Astrocyte of the cerebellum (primary cell): ENCODE measurements at regions not wholly inside any gene's neighbourhood (a gene's known extent, or its start where the extent isn't known, plus 50 kb on each side); places are given as distances from the start of the nearest gene placed in this dataset.
"Not testable (repeated sequence)": the region's sequence is repeated elsewhere in the genome, so short reads cannot be mapped to it uniquely, and the experiment has no call there.

Experiments
- DNase-seq: peaks from one replicate; pipeline ENCODE4 v3.0.0-alpha.2; 2011; ENCODE audit warnings: low read depth
- H3K4me3 ChIP-seq: 2 replicates; pipeline ENCODE4 v1.5.1; 2011; ENCODE audit warnings: mild to moderate bottlenecking, low read depth, low read length, moderate library complexity
- CTCF ChIP-seq: IDR thresholded peaks from 2 replicates; pipeline ENCODE4 v1.5.1; 2012; ENCODE audit warnings: low read length, low read depth, moderate library complexity, mild to moderate bottlenecking; ENCODE audit errors: missing control alignments
- in situ Hi-C: cut with HindIII; loops from 2 replicates; pipeline ENCODE4 v1.10.0; 2017; ENCODE audit warnings: low sequenced_read_pairs

- TF ChIP-seq CTCF = no peak
- no peak overlapping the region for H3K4me3 ChIP-seq
- in situ Hi-C loops = no loop called here
- DNase-seq = no peak
These were observed 150.0 kb upstream of the BET1 start for GRCh38 chr7:94154182-94154581.

DNA sequence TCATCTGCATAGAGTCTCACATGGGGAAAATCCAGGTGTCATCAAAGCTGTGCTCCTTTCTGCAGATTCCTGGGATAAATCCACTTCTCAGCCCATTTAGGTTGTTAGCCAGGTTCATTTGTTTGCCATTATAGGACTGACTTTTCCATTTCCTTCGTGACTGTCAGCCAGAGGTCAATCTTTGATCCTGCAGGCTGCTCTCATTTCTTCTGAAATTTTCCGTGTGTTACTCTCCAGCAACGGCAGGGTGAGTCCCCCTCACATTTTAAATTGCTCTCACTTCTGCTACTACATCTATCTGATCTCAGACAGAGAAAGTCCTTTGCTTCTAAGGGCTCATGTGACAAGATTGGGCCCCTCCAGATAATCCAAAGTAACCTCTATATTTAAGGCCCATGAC, 150.7 kb upstream of the BET1 start:
- DNase-seq = no peak
- H3K4me3 ChIP-seq = no peak overlapping the region
- in situ Hi-C loops = no loop called here
- TF ChIP-seq CTCF = no peak

DNA sequence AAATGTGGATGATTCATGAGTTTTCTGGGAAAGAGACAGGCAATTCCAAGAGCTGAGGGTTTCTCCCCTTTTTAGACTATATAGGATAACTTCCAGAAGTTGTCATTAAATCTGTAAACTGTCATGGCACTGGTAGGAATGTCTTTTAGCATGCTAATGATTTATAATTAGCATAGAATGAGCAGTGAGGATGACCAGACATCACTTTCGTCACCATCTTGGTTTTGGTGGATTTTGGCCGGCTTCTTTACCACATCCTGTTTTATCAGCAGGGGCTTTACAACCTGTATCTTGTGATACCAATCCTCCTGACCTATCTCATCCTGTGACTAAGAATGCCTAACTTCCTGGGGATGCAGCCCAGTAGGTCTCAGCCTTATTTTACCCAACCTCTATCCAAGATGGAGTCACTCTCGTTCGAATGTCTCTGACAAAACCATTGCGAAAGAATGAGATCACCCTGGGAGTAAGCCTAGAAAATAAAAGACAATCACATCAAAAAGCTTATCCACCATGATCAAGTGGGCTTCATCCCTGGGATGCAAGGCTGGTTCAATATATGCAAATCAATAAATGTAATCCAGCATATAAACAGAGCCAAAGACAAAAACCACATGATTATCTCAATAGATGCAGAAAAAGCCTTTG, 153.6 kb upstream of the BET1 start:
- H3K4me3 ChIP-seq, DNase-seq, in situ Hi-C loops: not testable (repeated sequence)

- in situ Hi-C loops = no loop called here
- no peak overlapping the region for H3K4me3 ChIP-seq
- no peak for TF ChIP-seq CTCF
- DNase-seq = no peak
These were observed 156.7 kb upstream of the BET1 start for GRCh38 chr7:94160719-94161435.

- H3K4me3 ChIP-seq = no peak overlapping the region
- no peak for TF ChIP-seq CTCF
- DNase-seq = no peak
- in situ Hi-C loops = no loop called here
These were observed 157.3 kb upstream of the BET1 start for GRCh38 chr7:94161476-94161875.

GRCh38 chr7:94169682-94170081, 165.5 kb upstream of the BET1 start:
- H3K4me3 ChIP-seq = no peak overlapping the region
- no peak for TF ChIP-seq CTCF
- DNase-seq = no peak
- in situ Hi-C loops = no loop called here

DNA sequence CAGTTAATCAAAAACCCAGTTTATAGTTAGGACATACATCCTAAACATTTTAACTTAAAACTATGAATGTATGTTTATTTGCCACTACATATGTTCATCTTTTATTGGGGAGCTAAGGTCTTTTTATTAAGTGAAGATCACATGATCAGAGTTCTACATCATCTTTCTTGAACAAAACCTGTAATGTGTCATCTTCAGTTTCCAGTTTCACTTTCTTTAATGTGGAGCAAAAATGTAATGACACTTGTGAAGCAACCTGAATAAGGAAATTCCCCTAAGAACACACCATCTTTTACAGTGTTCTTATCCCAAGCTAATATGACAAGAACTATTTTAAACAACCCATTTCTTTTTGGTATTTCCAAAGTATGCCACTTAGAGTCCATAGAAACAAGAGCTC, 166.7 kb upstream of the BET1 start:
- TF ChIP-seq CTCF = no peak
- H3K4me3 ChIP-seq = no peak overlapping the region
- in situ Hi-C loops = no loop called here
- no peak for DNase-seq
